ENCODE measurements at regions not wholly inside any gene's neighbourhood (a gene's known extent, or its start where the extent isn't known, plus 50 kb on each side); places are given as distances from the start of the nearest gene placed in this dataset.
"Not testable (repeated sequence)": the region's sequence is repeated elsewhere in the genome, so short reads cannot be mapped to it uniquely, and the experiment has no call there.

- no peak for TF ChIP-seq CTCF (IDR thresholded peaks at IDR 0.05; ENCODE audit: insufficient read depth, low read depth, low read length)
- Histone ChIP-seq H3K4me3 (ENCODE audit: low read depth, low read length) (no peak overlapping the region), H3K27me3 (ENCODE audit: control insufficient read depth, insufficient read depth, low read length) (no peaks in the 10 kb centered on the region), H3K36me3 (ENCODE audit: control insufficient read depth, insufficient read depth, low read length) (no peaks in the 10 kb centered on the region)
- ChIA-PET POLR2A (no interaction called here), CTCF (no interaction called here)
- no peak for DNase-seq (ENCODE audit: low read depth)
These were observed 1004.4 kb upstream of the DDX18 start for GRCh38 chr2:116810071-116810470.

- Histone ChIP-seq H3K27me3 (ENCODE audit: control insufficient read depth, insufficient read depth, low read length) (no peaks in the 10 kb centered on the region), H3K36me3 (ENCODE audit: control insufficient read depth, insufficient read depth, low read length) (no peaks in the 10 kb centered on the region), H3K4me3 (ENCODE audit: low read depth, low read length) (no peak overlapping the region)
- no peak for DNase-seq (ENCODE audit: low read depth)
- CTCF ChIA-PET: no interaction called here
- POLR2A ChIA-PET: no interaction called here
- no peak for TF ChIP-seq CTCF (IDR thresholded peaks at IDR 0.05; ENCODE audit: insufficient read depth, low read depth, low read length)
These were observed 1003.8 kb upstream of the DDX18 start for GRCh38 chr2:116810645-116811044.

GRCh38 chr2:116819355-116819754 is 995.1 kb upstream of the DDX18 start:
- no peak overlapping the region for H3K4me3 ChIP-seq (ENCODE audit: low read depth, low read length)
- CTCF ChIA-PET: no interaction called here
- no peaks in the 10 kb centered on the region for H3K27me3 ChIP-seq (ENCODE audit: control insufficient read depth, insufficient read depth, low read length)
- POLR2A ChIA-PET: no interaction called here
- H3K36me3 ChIP-seq (ENCODE audit: control insufficient read depth, insufficient read depth, low read length): no peaks in the 10 kb centered on the region
- no peak for DNase-seq (ENCODE audit: low read depth)
- no peak for TF ChIP-seq CTCF (IDR thresholded peaks at IDR 0.05; ENCODE audit: insufficient read depth, low read depth, low read length)

GRCh38 chr2:116820986-116821385 is 993.5 kb upstream of the DDX18 start:
- no peak for TF ChIP-seq CTCF (IDR thresholded peaks at IDR 0.05; ENCODE audit: insufficient read depth, low read depth, low read length)
- Histone ChIP-seq H3K4me3 (ENCODE audit: low read depth, low read length) (no peak overlapping the region), H3K27me3 (ENCODE audit: control insufficient read depth, insufficient read depth, low read length) (no peaks in the 10 kb centered on the region), H3K36me3 (ENCODE audit: control insufficient read depth, insufficient read depth, low read length) (no peaks in the 10 kb centered on the region)
- POLR2A ChIA-PET: no interaction called here
- DNase-seq (ENCODE audit: low read depth): no peak
- CTCF ChIA-PET: no interaction called here

GRCh38 chr2:116829543-116829942 is 984.9 kb upstream of the DDX18 start:
- H3K36me3 ChIP-seq (ENCODE audit: control insufficient read depth, insufficient read depth, low read length); DNase-seq (ENCODE audit: low read depth); H3K4me3 ChIP-seq (ENCODE audit: low read depth, low read length); H3K27me3 ChIP-seq (ENCODE audit: control insufficient read depth, insufficient read depth, low read length); POLR2A ChIA-PET; CTCF ChIA-PET: not testable (repeated sequence)

GRCh38 chr2:116832148-116832547 is 982.3 kb upstream of the DDX18 start:
- ChIA-PET CTCF (interaction anchor here (0.6 kb wide), 1 partner anchor 756 kb away, joined by 3 read pairs; no protein-coding TSS in a partner anchor), POLR2A (no interaction called here)
- Histone ChIP-seq H3K4me3 (ENCODE audit: low read depth, low read length) (no peak overlapping the region), H3K36me3 (ENCODE audit: control insufficient read depth, insufficient read depth, low read length) (no peaks in the 10 kb centered on the region), H3K27me3 (ENCODE audit: control insufficient read depth, insufficient read depth, low read length) (no peaks in the 10 kb centered on the region)
- DNase-seq (ENCODE audit: low read depth): no peak
- no peak for TF ChIP-seq CTCF (IDR thresholded peaks at IDR 0.05; ENCODE audit: insufficient read depth, low read depth, low read length)

Data from BJ (cell line).